Esophagus muscularis mucosa (tissue), 3 donors: ENCODE measurements at regions not wholly inside any gene's neighbourhood (a gene's known extent, or its start where the extent isn't known, plus 50 kb on each side); places are given as distances from the start of the nearest gene placed in this dataset.

Source experiments
- POLR2A ChIP-seq: fragments of 450-650 bp; IDR thresholded peaks from one replicate; pipeline ENCODE4 v1.6.1; 2017; ENCODE audit warnings: antibody characterized with exemption, moderate library complexity, mild to moderate bottlenecking, low read depth
- POLR2AphosphoS5 ChIP-seq, 2 donors: sonication (generic); formaldehyde crosslinking; IDR thresholded peaks; one replicate each; pipeline ENCODE4 v1.6.1; 2017; ENCODE audit warnings: antibody characterized with exemption in 2 of 2
- TF ChIP-seq, protein P1 (sequence below), 3 experiments: fragments of 200-600 bp in 2 of 3; fragments of 450-650 bp in 1 of 3; sonication (generic) in 2 of 3; IDR thresholded peaks; one replicate each; pipeline ENCODE4 v1.5.1; 2017 to 2019; ENCODE audit warnings: antibody characterized with exemption in 3 of 3, mild to moderate bottlenecking in 2 of 3, moderate library complexity in 1 of 3

DNA sequence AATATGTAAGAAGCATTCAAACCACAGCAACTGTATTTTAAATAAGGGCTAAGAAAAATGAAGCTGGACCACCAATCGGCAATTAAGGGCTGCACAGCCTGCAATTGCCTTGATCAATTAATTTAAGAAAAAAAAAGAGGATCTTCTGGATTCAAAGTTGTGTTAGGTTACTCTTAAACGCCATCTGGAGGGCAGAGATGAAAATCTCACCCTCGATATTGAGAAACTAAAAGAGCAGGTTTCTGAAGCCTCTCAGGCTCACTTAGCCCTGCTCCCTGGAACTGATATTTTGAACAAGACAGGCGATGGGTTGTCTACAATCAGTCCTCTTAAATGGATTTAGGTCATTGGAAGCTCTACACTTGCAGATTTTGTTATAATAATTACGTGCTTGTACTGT, 579.4 kb downstream of the GRXCR1 start:
- TF ChIP-seq, protein P1, sequence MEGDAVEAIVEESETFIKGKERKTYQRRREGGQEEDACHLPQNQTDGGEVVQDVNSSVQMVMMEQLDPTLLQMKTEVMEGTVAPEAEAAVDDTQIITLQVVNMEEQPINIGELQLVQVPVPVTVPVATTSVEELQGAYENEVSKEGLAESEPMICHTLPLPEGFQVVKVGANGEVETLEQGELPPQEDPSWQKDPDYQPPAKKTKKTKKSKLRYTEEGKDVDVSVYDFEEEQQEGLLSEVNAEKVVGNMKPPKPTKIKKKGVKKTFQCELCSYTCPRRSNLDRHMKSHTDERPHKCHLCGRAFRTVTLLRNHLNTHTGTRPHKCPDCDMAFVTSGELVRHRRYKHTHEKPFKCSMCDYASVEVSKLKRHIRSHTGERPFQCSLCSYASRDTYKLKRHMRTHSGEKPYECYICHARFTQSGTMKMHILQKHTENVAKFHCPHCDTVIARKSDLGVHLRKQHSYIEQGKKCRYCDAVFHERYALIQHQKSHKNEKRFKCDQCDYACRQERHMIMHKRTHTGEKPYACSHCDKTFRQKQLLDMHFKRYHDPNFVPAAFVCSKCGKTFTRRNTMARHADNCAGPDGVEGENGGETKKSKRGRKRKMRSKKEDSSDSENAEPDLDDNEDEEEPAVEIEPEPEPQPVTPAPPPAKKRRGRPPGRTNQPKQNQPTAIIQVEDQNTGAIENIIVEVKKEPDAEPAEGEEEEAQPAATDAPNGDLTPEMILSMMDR (IDR thresholded peaks at IDR 0.05) = no peak
- TF ChIP-seq POLR2A = no peak
- no peak for TF ChIP-seq POLR2AphosphoS5 (IDR thresholded peaks at IDR 0.05)
